ENCODE measurements at regions not wholly inside any gene's neighbourhood (a gene's known extent, or its start where the extent isn't known, plus 50 kb on each side); places are given as distances from the start of the nearest gene placed in this dataset.

- CTCF ChIA-PET: no interaction called here
- TF ChIP-seq CTCF (IDR thresholded peaks at IDR 0.05; ENCODE audit: low read depth, low read length): no peak
- Histone ChIP-seq H3K27me3 (ENCODE audit: control insufficient read depth, insufficient read depth, low read length) (no peaks in the 10 kb centered on the region), H3K9me3 (ENCODE audit: control insufficient read depth, insufficient read depth, low read length) (peaks cover 86% of the 10 kb centered on the region), H3K27ac (ENCODE audit: low read depth, low read length) (no peak overlapping the region), H3K4me3 (ENCODE audit: low read depth, low read length) (no peak overlapping the region)
- DNase-seq (ENCODE audit: low read depth, low spot score): no peak
- POLR2A ChIA-PET: no interaction called here
Measured at GRCh38 chr19:29420482-29421195, 105.2 kb upstream of the VSTM2B start.

- Histone ChIP-seq H3K4me3 (ENCODE audit: low read depth, low read length) (no peak overlapping the region), H3K27ac (ENCODE audit: low read depth, low read length) (no peak overlapping the region), H3K9me3 (ENCODE audit: control insufficient read depth, insufficient read depth, low read length) (peaks cover 86% of the 10 kb centered on the region), H3K27me3 (ENCODE audit: control insufficient read depth, insufficient read depth, low read length) (no peaks in the 10 kb centered on the region)
- DNase-seq (ENCODE audit: low read depth, low spot score): no peak
- CTCF ChIA-PET: no interaction called here
- POLR2A ChIA-PET: no interaction called here
- no peak for TF ChIP-seq CTCF (IDR thresholded peaks at IDR 0.05; ENCODE audit: low read depth, low read length)
Measured at GRCh38 chr19:29421196-29421545, 104.6 kb upstream of the VSTM2B start.

GRCh38 chr19:29422047-29422446, 103.7 kb upstream of the VSTM2B start:
- H3K9me3 ChIP-seq (ENCODE audit: control insufficient read depth, insufficient read depth, low read length): peaks cover 87% of the 10 kb centered on the region
- no peak for TF ChIP-seq CTCF (IDR thresholded peaks at IDR 0.05; ENCODE audit: low read depth, low read length)
- no peak overlapping the region for H3K27ac ChIP-seq (ENCODE audit: low read depth, low read length)
- H3K27me3 ChIP-seq (ENCODE audit: control insufficient read depth, insufficient read depth, low read length): no peaks in the 10 kb centered on the region
- CTCF ChIA-PET: no interaction called here
- H3K4me3 ChIP-seq (ENCODE audit: low read depth, low read length): no peak overlapping the region
- DNase-seq (ENCODE audit: low read depth, low spot score): no peak
- POLR2A ChIA-PET: no interaction called here

- peaks cover 87% of the 10 kb centered on the region for H3K9me3 ChIP-seq (ENCODE audit: control insufficient read depth, insufficient read depth, low read length)
- DNase-seq (ENCODE audit: low read depth, low spot score): no peak
- CTCF ChIA-PET: no interaction called here
Measured at GRCh38 chr19:29422486-29423085, 103.2 kb upstream of the VSTM2B start.

More at GRCh38 chr19:29422486-29423085, 103.2 kb upstream of the VSTM2B start:
- H3K27me3 ChIP-seq (ENCODE audit: control insufficient read depth, insufficient read depth, low read length): no peaks in the 10 kb centered on the region
- no peak overlapping the region for H3K4me3 ChIP-seq (ENCODE audit: low read depth, low read length)
- POLR2A ChIA-PET: no interaction called here
- no peak overlapping the region for H3K27ac ChIP-seq (ENCODE audit: low read depth, low read length)
- no peak for TF ChIP-seq CTCF (IDR thresholded peaks at IDR 0.05; ENCODE audit: low read depth, low read length)
